ENCODE measurements at regions not wholly inside any gene's neighbourhood (a gene's known extent, or its start where the extent isn't known, plus 50 kb on each side); places are given as distances from the start of the nearest gene placed in this dataset.

DNA sequence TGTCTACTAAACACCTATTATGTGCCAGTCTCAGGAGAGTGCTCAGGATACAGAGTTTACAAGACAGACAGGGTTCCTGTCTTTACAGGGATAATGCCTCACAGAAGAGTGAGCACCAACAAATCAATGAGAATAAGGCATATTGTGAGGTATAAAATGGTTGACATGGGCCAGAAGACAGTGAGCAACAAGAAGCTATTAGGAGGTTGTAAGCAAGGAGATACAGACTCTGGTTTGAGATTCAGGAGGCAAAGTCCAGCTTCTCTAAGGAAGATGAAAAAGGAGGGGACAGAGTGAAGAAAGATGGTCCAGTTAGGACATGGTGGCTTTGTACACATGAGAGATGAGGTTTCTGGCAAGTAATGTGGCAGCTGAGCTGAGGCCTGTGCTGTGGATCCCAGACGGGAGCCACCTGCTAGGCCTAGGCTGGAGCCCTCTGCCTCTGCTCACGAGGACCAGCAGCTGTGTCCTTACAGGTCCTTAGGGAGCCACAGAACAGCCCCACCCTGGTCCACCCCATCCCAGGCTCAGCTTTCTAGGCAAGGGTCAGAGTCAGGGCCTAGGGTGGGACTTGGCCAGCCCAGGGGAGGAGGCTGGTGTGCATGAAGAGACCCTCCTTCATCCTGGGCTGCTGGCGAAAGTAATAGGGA, 110.5 kb downstream of the ZNF280B start:
- 57 to 78% methylated on average over 3 of the region's 3 CpGs for WGBS, 2 donors

GRCh38 chr22:22398530-22399327, 109.8 kb downstream of the ZNF280B start:
- H3K36me3 ChIP-seq (replicated peaks in 1 of 2; ENCODE audit: insufficient read depth in 1 of 2, low read depth in 2 of 2), result no peaks in the 10 kb centered on the region
- H3K4me1 ChIP-seq, result no peaks in the 10 kb centered on the region
- no peak for DNase-seq
- WGBS, 2 donors, result 70 to 92% methylated on average over 5 of the region's 5 CpGs
- intact Hi-C loops (cut with DNase I), result no loop called here
- no peak overlapping the region for H3K27ac ChIP-seq
- no peaks in the 10 kb centered on the region for H3K9me3 ChIP-seq
- no peak for ATAC-seq
- no peak for TF ChIP-seq POLR2A (IDR thresholded peaks at IDR 0.05)
- TF ChIP-seq, protein P1, sequence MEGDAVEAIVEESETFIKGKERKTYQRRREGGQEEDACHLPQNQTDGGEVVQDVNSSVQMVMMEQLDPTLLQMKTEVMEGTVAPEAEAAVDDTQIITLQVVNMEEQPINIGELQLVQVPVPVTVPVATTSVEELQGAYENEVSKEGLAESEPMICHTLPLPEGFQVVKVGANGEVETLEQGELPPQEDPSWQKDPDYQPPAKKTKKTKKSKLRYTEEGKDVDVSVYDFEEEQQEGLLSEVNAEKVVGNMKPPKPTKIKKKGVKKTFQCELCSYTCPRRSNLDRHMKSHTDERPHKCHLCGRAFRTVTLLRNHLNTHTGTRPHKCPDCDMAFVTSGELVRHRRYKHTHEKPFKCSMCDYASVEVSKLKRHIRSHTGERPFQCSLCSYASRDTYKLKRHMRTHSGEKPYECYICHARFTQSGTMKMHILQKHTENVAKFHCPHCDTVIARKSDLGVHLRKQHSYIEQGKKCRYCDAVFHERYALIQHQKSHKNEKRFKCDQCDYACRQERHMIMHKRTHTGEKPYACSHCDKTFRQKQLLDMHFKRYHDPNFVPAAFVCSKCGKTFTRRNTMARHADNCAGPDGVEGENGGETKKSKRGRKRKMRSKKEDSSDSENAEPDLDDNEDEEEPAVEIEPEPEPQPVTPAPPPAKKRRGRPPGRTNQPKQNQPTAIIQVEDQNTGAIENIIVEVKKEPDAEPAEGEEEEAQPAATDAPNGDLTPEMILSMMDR (IDR thresholded peaks at IDR 0.05), result no peak
- no peak overlapping the region for H3K4me3 ChIP-seq
- no peaks in the 10 kb centered on the region for H3K27me3 ChIP-seq

More for the DNA sequence above, 110.5 kb downstream of the ZNF280B start:
- Histone ChIP-seq H3K9me3 (no peaks in the 10 kb centered on the region), H3K27me3 (no peaks in the 10 kb centered on the region), H3K36me3 (replicated peaks in 1 of 2; ENCODE audit: insufficient read depth in 1 of 2, low read depth in 2 of 2) (no peaks in the 10 kb centered on the region), H3K4me3 (no peak overlapping the region), H3K27ac (no peak overlapping the region), H3K4me1 (no peaks in the 10 kb centered on the region)
- DNase-seq (no peak), ATAC-seq (no peak)
- TF ChIP-seq POLR2A (IDR thresholded peaks at IDR 0.05), result no peak
- TF ChIP-seq, protein P1 (IDR thresholded peaks at IDR 0.05), result no peak
- intact Hi-C loops (cut with DNase I), result no loop called here

- Histone ChIP-seq H3K4me3 (no peak overlapping the region), H3K9me3 (no peaks in the 10 kb centered on the region), H3K4me1 (no peaks in the 10 kb centered on the region), H3K36me3 (replicated peaks in 1 of 2; ENCODE audit: insufficient read depth in 1 of 2, low read depth in 2 of 2) (no peaks in the 10 kb centered on the region), H3K27me3 (no peaks in the 10 kb centered on the region), H3K27ac (no peak overlapping the region)
- ATAC-seq (no peak), DNase-seq (no peak)
- TF ChIP-seq, protein P1 (IDR thresholded peaks at IDR 0.05), result no peak
- intact Hi-C loops (cut with DNase I), result no loop called here
- WGBS, 2 donors, result 64 to 65% methylated on average over 3 of the region's 3 CpGs
Measured at GRCh38 chr22:22400099-22400498, 108.4 kb downstream of the ZNF280B start.

DNA sequence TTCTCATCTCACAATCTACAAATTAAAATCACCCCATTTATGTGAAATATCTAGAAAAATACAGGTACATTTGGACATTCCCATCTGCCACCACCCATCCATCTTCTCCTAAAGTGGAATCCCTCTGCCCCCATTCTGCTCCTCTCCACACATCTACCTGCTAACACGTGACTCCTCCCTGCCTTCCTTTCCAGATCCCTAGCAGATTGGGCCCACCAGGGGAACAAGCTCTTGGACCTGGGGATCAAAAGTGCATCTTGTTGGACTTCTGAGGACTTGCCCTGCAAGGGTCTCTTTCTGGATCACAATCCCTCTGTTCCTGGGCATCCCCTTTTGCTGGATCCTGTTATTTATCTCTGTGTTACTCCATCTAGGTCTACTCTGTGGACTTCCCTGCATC, 107.6 kb downstream of the ZNF280B start:
- intact Hi-C loops (cut with DNase I), result no loop called here
- Histone ChIP-seq H3K4me1 (no peaks in the 10 kb centered on the region), H3K27me3 (no peaks in the 10 kb centered on the region), H3K36me3 (replicated peaks in 1 of 2; ENCODE audit: insufficient read depth in 1 of 2, low read depth in 2 of 2) (no peaks in the 10 kb centered on the region), H3K4me3 (no peak overlapping the region), H3K27ac (no peak overlapping the region), H3K9me3 (no peaks in the 10 kb centered on the region)
- TF ChIP-seq, protein P1 (IDR thresholded peaks at IDR 0.05), result no peak
- no peak for TF ChIP-seq POLR2A (IDR thresholded peaks at IDR 0.05)
- WGBS, 2 donors, result 81% methylated on average over 1 of the region's 1 CpG
- ATAC-seq (no peak), DNase-seq (no peak)

All from body of pancreas (tissue), 4 donors.